A673 (cell line): ENCODE measurements at regions not wholly inside any gene's neighbourhood (a gene's known extent, or its start where the extent isn't known, plus 50 kb on each side); places are given as distances from the start of the nearest gene placed in this dataset.

ENCODE experiments used
- BruUV-seq: library from RNA; stranded (reverse); fragments of 400-500 nt; replicated peaks from 2 replicates; lab custom pipeline; 2021; lab: Mats Ljungman, UMichigan
- CTCF ChIA-PET: fragments of 300-600 bp; sonication (Branson Sonifier 250); formaldehyde crosslinking; loops from one replicate; lab custom pipeline; 2022; ENCODE audit warnings: antibody characterized with exemption; lab: Charles Lee
- POLR2A ChIA-PET: fragments of 300-600 bp; sonication (Branson Sonifier 250); formaldehyde crosslinking; loops from one replicate; lab custom pipeline; 2022; ENCODE audit warnings: antibody characterized with exemption; ENCODE audit not compliant: low non-redundant PET; lab: Charles Lee
- DNase-seq: peaks from one replicate; pipeline ENCODE4 v3.0.0-alpha.2; 2015; ENCODE audit warnings: low spot score
- H3K27ac ChIP-seq: fragments of 200-600 bp; sonication (generic); 2 replicates; pipeline ENCODE4 v1.5.1; 2016; ENCODE audit warnings: mixed run types, low read depth, mild to moderate bottlenecking, mixed read lengths, antibody characterized with exemption, low read length; ENCODE audit not compliant: poor library complexity, severe bottlenecking
- H3K27me3 ChIP-seq: fragments of 200-600 bp; sonication (generic); replicated peaks from 2 replicates; pipeline ENCODE4 v1.6.1; 2017; ENCODE audit warnings: mixed run types, low read depth, mild to moderate bottlenecking, mixed read lengths, antibody characterized with exemption, low read length; ENCODE audit not compliant: insufficient read depth, poor library complexity
- H3K36me3 ChIP-seq: fragments of 200-600 bp; sonication (generic); 2 replicates; pipeline ENCODE4 v1.6.1; 2016; ENCODE audit warnings: mixed run types, mild to moderate bottlenecking, mixed read lengths, antibody characterized with exemption, low read length; ENCODE audit not compliant: insufficient read depth, poor library complexity, severe bottlenecking
- H3K4me1 ChIP-seq: fragments of 200-600 bp; sonication (generic); 2 replicates; pipeline ENCODE4 v1.6.1; 2017; ENCODE audit warnings: mixed run types, mild to moderate bottlenecking, mixed read lengths, antibody characterized with exemption, low read length; ENCODE audit not compliant: insufficient read depth, poor library complexity, severe bottlenecking
- H3K4me3 ChIP-seq: fragments of 200-600 bp; sonication (generic); 2 replicates; pipeline ENCODE4 v1.5.1; 2016; ENCODE audit warnings: low read depth, mixed run types, mild to moderate bottlenecking, mixed read lengths, low read length; ENCODE audit not compliant: poor library complexity, severe bottlenecking
- H3K9me3 ChIP-seq: fragments of 200-600 bp; sonication (generic); 2 replicates; pipeline ENCODE4 v1.6.1; 2016; ENCODE audit warnings: mixed run types, low read depth, mild to moderate bottlenecking, mixed read lengths, antibody characterized with exemption, low read length; ENCODE audit not compliant: poor library complexity, severe bottlenecking
- CTCF ChIP-seq: fragments of 300-800, 200-600 bp; sonication (generic); conservative IDR thresholded peaks from 2 replicates; pipeline ENCODE4 v1.5.1; 2017; ENCODE audit warnings: low read depth, mild to moderate bottlenecking, antibody characterized with exemption, low read length, moderate library complexity, mixed read lengths
- EZH2 ChIP-seq: fragments of 200-600 bp; sonication (generic); IDR thresholded peaks from 2 replicates; pipeline ENCODE4 v1.6.1; 2017; ENCODE audit warnings: borderline replicate concordance, low read depth, mild to moderate bottlenecking, mixed read lengths, antibody characterized with exemption, low read length; ENCODE audit not compliant: poor library complexity, severe bottlenecking
- intact Hi-C: fragments of 100-400 bp; cut with micrococcal nuclease; formaldehyde crosslinking; loops from one replicate; pipeline ENCODE4 v1.10.0; 2022; ENCODE audit not compliant: unreplicated experiment

- no peaks in the 10 kb centered on the region for H3K27me3 ChIP-seq
- H3K27ac ChIP-seq, result no peak overlapping the region
- intact Hi-C loops, result no loop called here
- H3K36me3 ChIP-seq, result no peaks in the 10 kb centered on the region
- H3K9me3 ChIP-seq, result no peaks in the 10 kb centered on the region
- TF ChIP-seq EZH2 (no peak), CTCF (no peak)
- no peak overlapping the region for H3K4me3 ChIP-seq
- no TSS peak for BruUV-seq
- POLR2A ChIA-PET, result no interaction called here
- CTCF ChIA-PET, result no interaction called here
- H3K4me1 ChIP-seq, result no peaks in the 10 kb centered on the region
- DNase-seq, result no peak
Measured at GRCh38 chr6:134472661-134473060, 154.7 kb upstream of the SGK1 start.

GRCh38 chr6:134472046-134472445 is 154.1 kb upstream of the SGK1 start:
- no peaks in the 10 kb centered on the region for H3K36me3 ChIP-seq
- intact Hi-C loops, result no loop called here
- H3K27ac ChIP-seq, result no peak overlapping the region
- no peaks in the 10 kb centered on the region for H3K9me3 ChIP-seq
- no peaks in the 10 kb centered on the region for H3K27me3 ChIP-seq
- POLR2A ChIA-PET, result no interaction called here
- no peaks in the 10 kb centered on the region for H3K4me1 ChIP-seq
- H3K4me3 ChIP-seq, result no peak overlapping the region
- TF ChIP-seq EZH2 (no peak), CTCF (no peak)
- no peak for DNase-seq
- CTCF ChIA-PET, result no interaction called here
- no TSS peak for BruUV-seq

DNA sequence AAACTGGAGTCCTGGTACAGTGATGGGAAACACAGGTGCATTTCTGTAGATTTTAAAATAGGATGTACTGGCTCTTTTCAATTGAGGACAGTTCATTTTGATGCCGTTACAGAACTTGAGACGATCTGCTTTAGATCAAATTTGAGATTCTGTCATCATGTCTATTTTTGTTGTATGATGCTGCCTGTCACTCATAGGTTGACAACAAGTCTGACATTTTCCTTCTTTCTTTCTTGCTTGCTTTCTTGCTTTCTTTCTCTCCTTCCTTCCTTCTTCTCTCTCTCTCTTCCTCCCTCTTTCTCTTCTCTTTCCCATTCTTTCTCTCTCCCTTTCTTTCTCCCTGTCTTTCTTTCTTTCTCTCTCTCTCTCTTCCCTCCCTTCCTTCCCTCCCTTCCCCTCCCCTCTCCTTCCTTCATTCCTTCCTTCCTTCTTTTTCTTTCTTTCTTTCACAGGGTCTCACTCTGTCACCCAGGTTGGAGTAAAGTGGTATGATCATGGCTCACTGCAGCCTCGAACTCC is 152.6 kb upstream of the SGK1 start:
- intact Hi-C loops, result no loop called here
- no peaks in the 10 kb centered on the region for H3K36me3 ChIP-seq
- no peaks in the 10 kb centered on the region for H3K4me1 ChIP-seq
- CTCF ChIA-PET, result no interaction called here
- no peak overlapping the region for H3K4me3 ChIP-seq
- POLR2A ChIA-PET, result no interaction called here
- no TSS peak for BruUV-seq
- TF ChIP-seq CTCF (no peak), EZH2 (no peak)
- no peak for DNase-seq
- H3K9me3 ChIP-seq, result no peaks in the 10 kb centered on the region
- no peak overlapping the region for H3K27ac ChIP-seq
- H3K27me3 ChIP-seq, result no peaks in the 10 kb centered on the region
